IPS-NIHi11 (cell line): ENCODE measurements at regions not wholly inside any gene's neighbourhood (a gene's known extent, or its start where the extent isn't known, plus 50 kb on each side); places are given as distances from the start of the nearest gene placed in this dataset.
A peak's percentile ranks its signal among the peaks of the same experiment; 100 is the strongest.
"Not testable (repeated sequence)": the region's sequence is repeated elsewhere in the genome, so short reads cannot be mapped to it uniquely, and the experiment has no call there.

Experiments used
- DNase-seq: peaks from one replicate; pipeline ENCODE4 v3.0.0; 2012; ENCODE audit warnings: mixed read lengths, low spot score

GRCh38 chr7:119596651-119597050 lies 676.3 kb upstream of the KCND2 start:
- no peak for DNase-seq

- no peak for DNase-seq
Observed at GRCh38 chr7:119606297-119606696, 666.7 kb upstream of the KCND2 start.

- DNase-seq: no peak
Observed at GRCh38 chr7:119620769-119621168, 652.2 kb upstream of the KCND2 start.

GRCh38 chr7:119623427-119623826 lies 649.5 kb upstream of the KCND2 start:
- DNase-seq: no peak

GRCh38 chr7:119630406-119630969 lies 642.5 kb upstream of the KCND2 start:
- peak; percentile 14 for DNase-seq

GRCh38 chr7:119633812-119634211 lies 639.2 kb upstream of the KCND2 start:
- DNase-seq: not testable (repeated sequence)

- no peak for DNase-seq
Observed at GRCh38 chr7:119640326-119640725, 632.6 kb upstream of the KCND2 start.

GRCh38 chr7:119640861-119641260 lies 632.1 kb upstream of the KCND2 start:
- no peak for DNase-seq

- no peak for DNase-seq
Observed at GRCh38 chr7:119643558-119643957, 629.4 kb upstream of the KCND2 start.

- DNase-seq: no peak
Observed at GRCh38 chr7:119647286-119647685, 625.7 kb upstream of the KCND2 start.

- not testable (repeated sequence) for DNase-seq
Observed at GRCh38 chr7:119648752-119649151, 624.2 kb upstream of the KCND2 start.

GRCh38 chr7:119660080-119660479 lies 612.9 kb upstream of the KCND2 start:
- DNase-seq: no peak

GRCh38 chr7:119664601-119665000 lies 608.4 kb upstream of the KCND2 start:
- DNase-seq: no peak

GRCh38 chr7:119665796-119666195 lies 607.2 kb upstream of the KCND2 start:
- DNase-seq: no peak

GRCh38 chr7:119681336-119681735 lies 591.6 kb upstream of the KCND2 start:
- DNase-seq: no peak

GRCh38 chr7:119684763-119685162 lies 588.2 kb upstream of the KCND2 start:
- DNase-seq: no peak

- no peak for DNase-seq
Observed at GRCh38 chr7:119685906-119686305, 587.1 kb upstream of the KCND2 start.

GRCh38 chr7:119688831-119689230 lies 584.1 kb upstream of the KCND2 start:
- DNase-seq: no peak

GRCh38 chr7:119692541-119692940 lies 580.4 kb upstream of the KCND2 start:
- no peak for DNase-seq

GRCh38 chr7:119694506-119694905 lies 578.5 kb upstream of the KCND2 start:
- DNase-seq: no peak

GRCh38 chr7:119696336-119696735 lies 576.6 kb upstream of the KCND2 start:
- DNase-seq: no peak

- no peak for DNase-seq
Observed at GRCh38 chr7:119703895-119704294, 569.1 kb upstream of the KCND2 start.

- DNase-seq: no peak
Observed at GRCh38 chr7:119706608-119707007, 566.4 kb upstream of the KCND2 start.

GRCh38 chr7:119708891-119709290 lies 564.1 kb upstream of the KCND2 start:
- no peak for DNase-seq

GRCh38 chr7:119711104-119711503 lies 561.9 kb upstream of the KCND2 start:
- DNase-seq: no peak
